HL-60 (cell line): ENCODE measurements at regions not wholly inside any gene's neighbourhood (a gene's known extent, or its start where the extent isn't known, plus 50 kb on each side); places are given as distances from the start of the nearest gene placed in this dataset.

Experiments used
- DNase-seq, 2 experiments: peaks; one replicate each; pipeline ENCODE4 v3.0.0-alpha.2; 2010 to 2020; ENCODE audit warnings: low read depth in 1 of 2, low spot score in 1 of 2
- H3K27ac ChIP-seq: fragments of 250-450 bp; sonication (Bioruptor Pico); replicated peaks from 2 replicates; pipeline ENCODE4 v1.5.1; 2020; ENCODE audit warnings: mild to moderate bottlenecking, moderate library complexity
- H3K27me3 ChIP-seq: fragments of 250-450 bp; sonication (Bioruptor Pico); 2 replicates; pipeline ENCODE4 v1.5.1; 2021; ENCODE audit warnings: mild to moderate bottlenecking, moderate library complexity; ENCODE audit not compliant: insufficient read depth, poor library complexity, severe bottlenecking
- H3K4me3 ChIP-seq: replicated peaks from 2 replicates; pipeline ENCODE4 v1.5.1; 2011; ENCODE audit warnings: mild to moderate bottlenecking, control low read depth, low read length; ENCODE audit not compliant: insufficient read depth
- GABPA ChIP-seq: IDR thresholded peaks from 2 replicates; pipeline ENCODE4 v1.6.1; 2012; ENCODE audit warnings: low read depth
- POLR2AphosphoS5 ChIP-seq: IDR thresholded peaks from 2 replicates; pipeline ENCODE4 v1.6.1; 2012; ENCODE audit warnings: low read depth
- SPI1 ChIP-seq: IDR thresholded peaks from 2 replicates; pipeline ENCODE4 v1.6.1; 2012; ENCODE audit warnings: low read depth, mild to moderate bottlenecking, borderline replicate concordance
- TF ChIP-seq, protein P1 (sequence below): IDR thresholded peaks from one replicate; pipeline ENCODE4 v1.5.1; 2011; ENCODE audit warnings: low read length, control low read depth, inconsistent platforms; ENCODE audit not compliant: insufficient read depth
- TF ChIP-seq, protein P2 (sequence below): IDR thresholded peaks from 2 replicates; pipeline ENCODE4 v1.6.1; 2012; ENCODE audit warnings: low read depth; ENCODE audit not compliant: insufficient replicate concordance

- H3K4me3 ChIP-seq: no peak overlapping the region
- no peak overlapping the region for H3K27ac ChIP-seq
- TF ChIP-seq, protein P1, sequence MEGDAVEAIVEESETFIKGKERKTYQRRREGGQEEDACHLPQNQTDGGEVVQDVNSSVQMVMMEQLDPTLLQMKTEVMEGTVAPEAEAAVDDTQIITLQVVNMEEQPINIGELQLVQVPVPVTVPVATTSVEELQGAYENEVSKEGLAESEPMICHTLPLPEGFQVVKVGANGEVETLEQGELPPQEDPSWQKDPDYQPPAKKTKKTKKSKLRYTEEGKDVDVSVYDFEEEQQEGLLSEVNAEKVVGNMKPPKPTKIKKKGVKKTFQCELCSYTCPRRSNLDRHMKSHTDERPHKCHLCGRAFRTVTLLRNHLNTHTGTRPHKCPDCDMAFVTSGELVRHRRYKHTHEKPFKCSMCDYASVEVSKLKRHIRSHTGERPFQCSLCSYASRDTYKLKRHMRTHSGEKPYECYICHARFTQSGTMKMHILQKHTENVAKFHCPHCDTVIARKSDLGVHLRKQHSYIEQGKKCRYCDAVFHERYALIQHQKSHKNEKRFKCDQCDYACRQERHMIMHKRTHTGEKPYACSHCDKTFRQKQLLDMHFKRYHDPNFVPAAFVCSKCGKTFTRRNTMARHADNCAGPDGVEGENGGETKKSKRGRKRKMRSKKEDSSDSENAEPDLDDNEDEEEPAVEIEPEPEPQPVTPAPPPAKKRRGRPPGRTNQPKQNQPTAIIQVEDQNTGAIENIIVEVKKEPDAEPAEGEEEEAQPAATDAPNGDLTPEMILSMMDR: no peak
- TF ChIP-seq, protein P2, sequence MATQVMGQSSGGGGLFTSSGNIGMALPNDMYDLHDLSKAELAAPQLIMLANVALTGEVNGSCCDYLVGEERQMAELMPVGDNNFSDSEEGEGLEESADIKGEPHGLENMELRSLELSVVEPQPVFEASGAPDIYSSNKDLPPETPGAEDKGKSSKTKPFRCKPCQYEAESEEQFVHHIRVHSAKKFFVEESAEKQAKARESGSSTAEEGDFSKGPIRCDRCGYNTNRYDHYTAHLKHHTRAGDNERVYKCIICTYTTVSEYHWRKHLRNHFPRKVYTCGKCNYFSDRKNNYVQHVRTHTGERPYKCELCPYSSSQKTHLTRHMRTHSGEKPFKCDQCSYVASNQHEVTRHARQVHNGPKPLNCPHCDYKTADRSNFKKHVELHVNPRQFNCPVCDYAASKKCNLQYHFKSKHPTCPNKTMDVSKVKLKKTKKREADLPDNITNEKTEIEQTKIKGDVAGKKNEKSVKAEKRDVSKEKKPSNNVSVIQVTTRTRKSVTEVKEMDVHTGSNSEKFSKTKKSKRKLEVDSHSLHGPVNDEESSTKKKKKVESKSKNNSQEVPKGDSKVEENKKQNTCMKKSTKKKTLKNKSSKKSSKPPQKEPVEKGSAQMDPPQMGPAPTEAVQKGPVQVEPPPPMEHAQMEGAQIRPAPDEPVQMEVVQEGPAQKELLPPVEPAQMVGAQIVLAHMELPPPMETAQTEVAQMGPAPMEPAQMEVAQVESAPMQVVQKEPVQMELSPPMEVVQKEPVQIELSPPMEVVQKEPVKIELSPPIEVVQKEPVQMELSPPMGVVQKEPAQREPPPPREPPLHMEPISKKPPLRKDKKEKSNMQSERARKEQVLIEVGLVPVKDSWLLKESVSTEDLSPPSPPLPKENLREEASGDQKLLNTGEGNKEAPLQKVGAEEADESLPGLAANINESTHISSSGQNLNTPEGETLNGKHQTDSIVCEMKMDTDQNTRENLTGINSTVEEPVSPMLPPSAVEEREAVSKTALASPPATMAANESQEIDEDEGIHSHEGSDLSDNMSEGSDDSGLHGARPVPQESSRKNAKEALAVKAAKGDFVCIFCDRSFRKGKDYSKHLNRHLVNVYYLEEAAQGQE: no peak
- no peak for TF ChIP-seq SPI1
- TF ChIP-seq POLR2AphosphoS5: no peak
- TF ChIP-seq GABPA: no peak
- H3K27me3 ChIP-seq: no peaks in the 10 kb centered on the region
- no peak for DNase-seq
Observed at GRCh38 chr12:82149045-82149444, 209.1 kb downstream of the CCDC59 start.

DNA sequence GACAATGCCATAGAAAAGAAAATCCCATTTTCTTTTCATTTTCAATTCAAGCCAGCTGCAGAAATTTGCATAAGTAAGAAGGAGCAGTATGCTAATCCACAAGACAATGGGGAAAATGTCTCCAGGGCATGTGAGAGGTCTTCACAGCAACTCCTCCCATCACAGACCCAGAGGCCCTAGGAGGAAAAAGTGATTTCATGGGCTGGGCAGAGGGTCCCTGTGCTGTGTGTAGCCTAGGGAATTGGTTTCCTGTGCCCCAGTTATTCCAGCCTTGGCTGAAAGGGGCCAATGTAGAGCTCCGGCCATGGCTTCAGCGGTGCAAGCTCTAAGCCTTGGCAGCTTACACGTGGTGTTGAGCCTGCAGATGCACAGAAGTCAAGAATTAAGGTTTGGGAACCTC, 211.4 kb downstream of the CCDC59 start:
- Histone ChIP-seq H3K4me3 (no peak overlapping the region), H3K27ac (no peak overlapping the region), H3K27me3 (no peaks in the 10 kb centered on the region)
- no peak for DNase-seq
- TF ChIP-seq, protein P1: no peak
- no peak for TF ChIP-seq POLR2AphosphoS5
- no peak for TF ChIP-seq SPI1
- TF ChIP-seq, protein P2: no peak
- TF ChIP-seq GABPA: no peak

GRCh38 chr12:82144505-82144904, 213.7 kb downstream of the CCDC59 start:
- Histone ChIP-seq H3K27ac (no peak overlapping the region), H3K27me3 (no peaks in the 10 kb centered on the region), H3K4me3 (no peak overlapping the region)
- no peak for TF ChIP-seq GABPA
- TF ChIP-seq, protein P1: no peak
- TF ChIP-seq SPI1: no peak
- TF ChIP-seq POLR2AphosphoS5: no peak
- TF ChIP-seq, protein P2: no peak
- DNase-seq: peak in 1 of 2 experiments; percentile 15
